Epithelial cell of proximal tubule (primary cell): ENCODE measurements at regions not wholly inside any gene's neighbourhood (a gene's known extent, or its start where the extent isn't known, plus 50 kb on each side); places are given as distances from the start of the nearest gene placed in this dataset.

ENCODE experiments used
- DNase-seq: peaks from one replicate; pipeline ENCODE4 v3.0.0-alpha.2; 2011; ENCODE audit warnings: low read depth
- H3K4me3 ChIP-seq: 2 replicates; pipeline ENCODE4 v1.5.1; 2011; ENCODE audit warnings: low read depth, mild to moderate bottlenecking, low read length
- TF ChIP-seq, protein P1 (sequence below): conservative IDR thresholded peaks from 2 replicates; pipeline ENCODE4 v1.5.1; 2012; ENCODE audit warnings: low read depth, mild to moderate bottlenecking, low read length

DNA sequence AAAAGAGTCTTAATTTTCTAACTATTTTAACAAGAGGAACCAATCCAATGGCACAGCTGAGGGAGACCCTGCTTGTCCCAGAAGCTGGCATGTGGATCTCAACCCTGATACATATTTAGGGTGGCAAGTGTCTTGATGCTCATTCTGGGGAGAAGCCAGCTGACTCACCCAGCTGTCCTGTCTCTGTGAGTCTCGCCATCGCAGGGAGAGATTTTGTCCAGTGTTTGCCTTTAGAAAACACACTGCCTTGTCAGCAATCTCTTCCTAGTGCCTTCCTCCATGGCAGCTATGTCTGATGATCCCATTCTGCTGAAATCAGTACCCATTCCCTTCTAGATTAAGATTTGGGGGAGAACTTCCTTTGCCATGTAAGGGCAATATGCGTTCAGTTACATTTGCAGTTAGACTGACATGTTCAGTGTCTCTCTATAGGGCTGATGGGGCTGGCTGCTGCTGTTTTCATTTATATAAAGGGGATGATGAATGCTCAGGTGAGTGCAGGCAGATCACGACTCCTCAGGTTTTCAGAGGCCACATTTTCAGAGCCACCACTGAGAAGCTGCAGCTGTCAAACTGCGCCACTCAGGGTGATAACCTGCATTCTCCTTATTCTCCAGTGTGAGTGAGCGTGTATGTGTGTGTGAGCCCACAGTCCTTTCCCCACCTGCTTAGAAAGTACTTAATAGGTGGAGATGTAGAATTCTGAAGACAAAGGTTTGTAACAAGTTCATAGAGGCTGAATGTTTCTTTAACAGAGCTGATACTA, 217.0 kb downstream of the GAS1 start:
- no peak for DNase-seq
- no peak overlapping the region for H3K4me3 ChIP-seq
- TF ChIP-seq, protein P1, sequence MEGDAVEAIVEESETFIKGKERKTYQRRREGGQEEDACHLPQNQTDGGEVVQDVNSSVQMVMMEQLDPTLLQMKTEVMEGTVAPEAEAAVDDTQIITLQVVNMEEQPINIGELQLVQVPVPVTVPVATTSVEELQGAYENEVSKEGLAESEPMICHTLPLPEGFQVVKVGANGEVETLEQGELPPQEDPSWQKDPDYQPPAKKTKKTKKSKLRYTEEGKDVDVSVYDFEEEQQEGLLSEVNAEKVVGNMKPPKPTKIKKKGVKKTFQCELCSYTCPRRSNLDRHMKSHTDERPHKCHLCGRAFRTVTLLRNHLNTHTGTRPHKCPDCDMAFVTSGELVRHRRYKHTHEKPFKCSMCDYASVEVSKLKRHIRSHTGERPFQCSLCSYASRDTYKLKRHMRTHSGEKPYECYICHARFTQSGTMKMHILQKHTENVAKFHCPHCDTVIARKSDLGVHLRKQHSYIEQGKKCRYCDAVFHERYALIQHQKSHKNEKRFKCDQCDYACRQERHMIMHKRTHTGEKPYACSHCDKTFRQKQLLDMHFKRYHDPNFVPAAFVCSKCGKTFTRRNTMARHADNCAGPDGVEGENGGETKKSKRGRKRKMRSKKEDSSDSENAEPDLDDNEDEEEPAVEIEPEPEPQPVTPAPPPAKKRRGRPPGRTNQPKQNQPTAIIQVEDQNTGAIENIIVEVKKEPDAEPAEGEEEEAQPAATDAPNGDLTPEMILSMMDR, result no peak

DNA sequence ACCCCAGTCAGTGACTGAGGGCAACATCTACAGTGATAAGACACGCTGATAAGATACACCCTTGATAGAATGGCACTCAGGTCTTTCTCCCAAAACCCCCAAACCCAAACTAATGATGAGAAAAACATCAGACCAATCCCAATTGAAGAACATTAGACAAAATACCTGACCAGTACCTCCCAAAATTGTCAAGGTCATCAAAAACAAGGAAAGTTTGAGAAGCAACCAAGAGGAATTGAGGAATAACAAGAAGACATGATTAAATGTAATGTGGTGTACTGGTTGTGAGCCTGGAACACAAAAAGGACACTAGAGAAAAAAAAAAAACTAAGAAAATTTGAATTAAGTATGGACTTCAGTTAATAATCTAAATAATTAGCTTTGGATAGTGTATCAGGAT, 222.8 kb downstream of the GAS1 start:
- DNase-seq, result no peak
- H3K4me3 ChIP-seq, result no peak overlapping the region
- TF ChIP-seq, protein P1, result no peak

DNA sequence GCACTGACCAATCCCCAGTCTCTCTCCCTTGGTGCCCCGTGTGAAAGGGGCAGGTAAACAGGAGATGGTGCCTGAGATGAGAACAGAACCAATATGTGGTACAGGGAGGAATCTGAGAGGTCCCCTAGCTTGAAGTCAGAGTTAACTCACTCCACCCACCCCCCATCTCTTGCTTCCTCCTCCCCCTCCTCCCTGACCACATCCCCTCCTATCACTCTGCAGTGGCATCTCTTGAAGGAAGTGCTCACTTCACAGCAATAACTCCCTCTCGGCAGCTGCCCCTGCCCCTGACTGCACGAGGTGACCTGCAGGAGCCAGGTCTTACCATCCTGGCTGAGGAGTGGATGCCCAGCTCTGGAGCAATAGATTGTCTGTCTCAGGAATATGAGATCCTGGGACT, 224.0 kb downstream of the GAS1 start:
- no peak overlapping the region for H3K4me3 ChIP-seq
- TF ChIP-seq, protein P1, result no peak
- DNase-seq, result no peak

DNA sequence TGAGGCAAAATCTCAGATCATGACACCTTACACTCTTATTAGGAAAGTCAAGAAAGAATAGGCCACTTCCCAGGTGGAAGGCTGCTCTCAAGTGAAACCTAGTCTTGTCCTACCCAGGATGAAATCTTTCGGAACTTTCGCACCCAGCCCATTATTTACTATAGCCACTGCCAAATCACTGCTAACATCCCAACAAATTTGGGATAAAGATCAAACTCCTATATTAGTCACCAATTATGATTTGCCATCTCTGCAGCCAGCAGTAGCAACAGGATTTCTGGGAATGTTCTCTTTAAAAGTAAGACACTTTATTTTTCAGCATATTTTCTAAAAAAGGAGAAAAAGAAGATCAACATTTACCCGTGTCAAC, 224.6 kb downstream of the GAS1 start:
- H3K4me3 ChIP-seq, result no peak overlapping the region
- TF ChIP-seq, protein P1, result no peak
- no peak for DNase-seq

DNA sequence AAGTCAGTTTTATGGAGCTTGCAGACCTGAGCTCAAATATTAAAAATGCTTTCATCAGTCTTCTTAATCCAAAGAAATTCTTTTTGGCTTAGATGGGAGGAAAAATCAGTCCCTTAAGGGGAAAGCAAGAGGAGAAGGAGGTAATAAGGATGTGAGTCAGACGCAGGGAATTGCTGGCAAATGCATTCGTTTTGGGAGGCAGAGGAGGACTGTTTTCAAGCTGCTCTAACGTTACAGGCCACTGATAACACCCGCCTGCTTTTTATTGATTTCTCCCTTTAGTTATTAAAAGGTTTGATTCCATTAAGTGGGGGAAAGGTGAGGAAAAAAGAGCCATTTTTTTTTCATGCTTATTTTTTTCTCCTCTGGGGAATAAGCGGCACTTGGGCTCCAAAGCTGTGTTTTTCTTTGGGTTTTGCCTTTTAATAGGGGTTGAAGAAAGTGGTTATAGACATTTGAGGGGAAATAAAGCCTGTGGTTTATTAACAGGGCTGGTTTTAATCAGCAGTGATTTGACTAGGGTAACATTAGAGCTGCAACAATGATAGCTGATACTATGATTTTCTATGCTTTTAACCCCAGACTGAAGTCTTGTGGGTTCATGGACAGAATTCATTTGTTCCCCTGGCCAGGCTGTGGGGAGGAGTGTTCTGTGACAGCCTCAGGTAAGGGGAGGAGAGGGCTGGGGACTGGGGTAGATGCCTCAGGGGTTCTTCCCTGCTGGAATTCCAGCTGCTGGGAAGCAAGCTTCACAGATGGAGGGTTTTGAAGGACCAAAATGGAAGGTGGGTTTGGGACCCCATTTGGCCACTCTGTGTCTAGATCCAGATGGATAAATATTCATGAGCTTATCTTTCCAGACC, 225.2 kb downstream of the GAS1 start:
- H3K4me3 ChIP-seq, result no peak overlapping the region
- TF ChIP-seq, protein P1, result no peak
- DNase-seq, result no peak

DNA sequence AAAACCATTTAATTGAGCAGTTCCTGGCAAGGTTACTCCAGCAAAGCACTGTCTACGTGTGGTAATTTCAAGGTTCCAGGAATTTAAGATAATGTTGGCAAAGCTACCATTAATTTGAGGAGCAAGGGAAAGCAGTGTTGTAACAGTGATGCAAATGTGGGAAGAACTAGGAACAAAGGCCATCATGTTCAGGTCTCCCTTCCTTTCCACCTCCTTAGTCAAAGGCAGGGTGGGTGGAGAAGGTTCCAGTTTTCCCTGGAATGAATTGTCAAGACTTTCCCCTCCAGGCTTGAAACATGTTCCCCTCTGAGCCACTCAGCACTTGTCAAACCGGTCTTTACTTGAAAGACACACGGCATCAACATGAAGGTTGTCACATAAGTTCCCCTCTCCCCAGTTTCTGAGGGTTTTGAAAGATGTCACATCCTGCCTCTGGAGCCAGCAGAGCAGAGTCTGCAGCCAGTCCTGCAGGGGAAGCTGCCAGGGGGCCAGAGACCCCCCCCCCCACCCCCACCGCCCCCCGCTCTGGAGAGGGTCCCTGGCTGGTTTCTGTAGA, 226.0 kb downstream of the GAS1 start:
- no peak for DNase-seq
- TF ChIP-seq, protein P1, result no peak
- H3K4me3 ChIP-seq, result no peak overlapping the region
